GM13976 (cell line): ENCODE measurements at regions not wholly inside any gene's neighbourhood (a gene's known extent, or its start where the extent isn't known, plus 50 kb on each side); places are given as distances from the start of the nearest gene placed in this dataset.

ENCODE experiments used
- DNase-seq: peaks from one replicate; pipeline ENCODE4 v3.0.0; 2012; ENCODE audit warnings: low spot score
- in situ Hi-C: fragments of 300-500 bp; cut with MboI; formaldehyde crosslinking; loops from one replicate; pipeline ENCODE4 v1.12.0; 2022; ENCODE audit warnings: low sequenced_read_pairs, mixed read lengths, inconsistent platforms; ENCODE audit not compliant: unreplicated experiment
- TF ChIP-seq, protein P1 (sequence below): IDR thresholded peaks from 2 replicates; pipeline ENCODE4 v1.5.1; 2012; ENCODE audit warnings: borderline replicate concordance, mild to moderate bottlenecking; ENCODE audit not compliant: insufficient read depth; ENCODE audit errors: extremely low read depth, missing control alignments, control extremely low read depth

DNA sequence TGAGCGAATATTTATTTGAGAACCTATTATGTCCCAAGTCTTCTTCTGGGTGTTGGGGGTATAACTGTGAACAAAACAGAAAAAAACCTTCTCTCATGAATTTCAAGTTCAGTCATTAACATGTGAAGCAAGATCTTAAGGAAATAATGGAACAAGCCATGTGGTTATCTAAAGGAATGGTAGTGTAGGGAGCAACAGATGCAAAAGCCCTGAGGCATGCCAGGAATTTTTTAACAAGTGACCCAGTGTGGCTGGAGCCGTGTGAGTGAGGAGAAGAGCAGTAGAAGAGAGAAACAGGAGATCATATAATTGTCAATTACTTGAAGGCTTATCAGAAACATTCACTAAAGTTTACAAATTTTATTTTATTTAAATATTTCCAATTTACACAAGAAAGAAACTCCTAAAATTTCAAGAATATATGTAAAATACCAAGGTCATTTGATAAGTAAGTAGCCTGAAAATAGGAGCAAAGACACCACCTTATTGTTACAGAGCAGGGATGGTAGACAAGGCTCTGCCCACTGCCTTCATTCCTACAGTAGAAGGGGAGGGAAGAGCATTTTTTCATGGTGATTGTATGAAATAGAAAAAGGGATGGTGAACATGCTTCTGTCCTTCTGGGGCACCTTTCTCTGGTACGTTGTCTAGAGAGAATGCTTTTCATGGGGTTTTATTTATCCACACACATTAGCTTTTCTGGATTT is 345.1 kb downstream of the PLOD2 start:
- TF ChIP-seq, protein P1, sequence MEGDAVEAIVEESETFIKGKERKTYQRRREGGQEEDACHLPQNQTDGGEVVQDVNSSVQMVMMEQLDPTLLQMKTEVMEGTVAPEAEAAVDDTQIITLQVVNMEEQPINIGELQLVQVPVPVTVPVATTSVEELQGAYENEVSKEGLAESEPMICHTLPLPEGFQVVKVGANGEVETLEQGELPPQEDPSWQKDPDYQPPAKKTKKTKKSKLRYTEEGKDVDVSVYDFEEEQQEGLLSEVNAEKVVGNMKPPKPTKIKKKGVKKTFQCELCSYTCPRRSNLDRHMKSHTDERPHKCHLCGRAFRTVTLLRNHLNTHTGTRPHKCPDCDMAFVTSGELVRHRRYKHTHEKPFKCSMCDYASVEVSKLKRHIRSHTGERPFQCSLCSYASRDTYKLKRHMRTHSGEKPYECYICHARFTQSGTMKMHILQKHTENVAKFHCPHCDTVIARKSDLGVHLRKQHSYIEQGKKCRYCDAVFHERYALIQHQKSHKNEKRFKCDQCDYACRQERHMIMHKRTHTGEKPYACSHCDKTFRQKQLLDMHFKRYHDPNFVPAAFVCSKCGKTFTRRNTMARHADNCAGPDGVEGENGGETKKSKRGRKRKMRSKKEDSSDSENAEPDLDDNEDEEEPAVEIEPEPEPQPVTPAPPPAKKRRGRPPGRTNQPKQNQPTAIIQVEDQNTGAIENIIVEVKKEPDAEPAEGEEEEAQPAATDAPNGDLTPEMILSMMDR: no peak
- DNase-seq: no peak
- in situ Hi-C loops: no loop called here

DNA sequence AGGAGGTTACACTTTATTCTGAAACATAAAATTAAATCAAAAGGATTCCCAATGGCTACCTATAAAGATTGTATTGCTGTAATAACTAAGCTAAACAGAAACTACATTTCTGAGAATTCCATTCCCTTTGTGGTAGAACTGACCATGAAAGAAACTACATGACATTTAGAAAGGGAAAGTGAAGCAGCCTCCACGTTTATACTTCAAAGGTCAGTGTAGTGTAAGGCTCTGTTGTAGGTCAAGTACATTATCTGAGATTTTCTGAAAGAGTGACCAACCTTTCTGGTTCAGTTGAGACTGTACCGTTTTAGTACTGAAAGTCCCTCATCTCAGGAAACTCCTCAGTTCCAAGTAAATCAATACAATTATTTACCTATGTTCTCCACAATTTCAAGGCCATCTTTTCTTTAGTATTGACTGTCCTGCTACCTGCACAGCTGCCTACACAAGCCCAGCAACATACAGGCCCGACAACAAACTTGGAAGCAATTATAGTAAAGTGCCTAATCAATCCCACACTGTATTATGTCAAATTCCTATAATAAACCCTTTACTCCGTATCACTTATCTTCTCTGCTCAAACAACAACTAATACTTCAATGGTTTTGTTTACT is 343.0 kb downstream of the PLOD2 start:
- DNase-seq: no peak
- TF ChIP-seq, protein P1: no peak
- in situ Hi-C loops: no loop called here

DNA sequence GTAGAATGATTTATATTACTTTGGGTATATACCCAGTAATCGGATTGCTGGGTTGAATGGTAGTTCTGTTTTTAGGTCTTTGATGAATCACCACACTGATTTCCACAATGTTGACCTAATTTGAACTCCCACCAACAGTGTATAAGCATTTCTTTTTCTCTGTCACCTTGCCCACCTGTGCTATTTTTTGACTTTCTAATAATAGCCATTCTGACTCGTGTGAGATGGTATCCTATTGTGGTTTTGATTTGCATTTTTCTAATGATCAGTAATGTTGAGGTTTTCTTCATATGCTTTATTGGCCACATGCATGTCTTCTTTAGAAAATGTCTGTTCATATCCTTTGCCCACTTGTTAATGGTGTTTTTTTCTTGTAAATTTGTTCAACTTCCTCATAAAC is 340.8 kb downstream of the PLOD2 start:
- in situ Hi-C loops: no loop called here
- DNase-seq: no peak
- TF ChIP-seq, protein P1: no peak

DNA sequence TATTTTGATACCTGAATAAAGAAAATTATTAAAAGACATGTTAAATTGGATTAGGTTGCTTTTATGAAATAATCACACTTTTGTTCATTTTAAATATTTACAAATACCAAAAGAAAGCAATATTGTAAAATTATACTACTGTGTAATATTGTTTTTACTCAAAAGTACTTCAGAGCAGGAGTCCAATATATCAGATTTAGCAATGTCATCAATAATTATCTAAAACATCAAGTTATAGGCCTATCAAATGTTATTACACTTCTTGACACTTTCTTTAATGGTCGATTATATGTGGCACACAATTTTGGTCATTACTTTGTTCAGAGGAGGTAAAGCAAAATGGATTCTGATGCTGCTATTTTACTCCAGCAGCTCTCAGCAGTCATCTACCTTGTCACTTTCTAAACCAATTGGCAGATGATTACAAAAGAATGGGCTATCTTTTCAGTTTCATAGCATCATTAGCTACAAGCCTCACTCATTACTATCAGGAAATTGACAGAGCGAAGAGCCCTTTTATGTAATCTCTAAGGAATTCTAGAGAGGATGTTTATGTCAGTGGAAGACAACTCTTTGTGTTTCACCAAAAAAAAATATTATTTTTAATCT is 318.6 kb downstream of the PLOD2 start:
- TF ChIP-seq, protein P1: no peak
- in situ Hi-C loops: no loop called here
- no peak for DNase-seq

DNA sequence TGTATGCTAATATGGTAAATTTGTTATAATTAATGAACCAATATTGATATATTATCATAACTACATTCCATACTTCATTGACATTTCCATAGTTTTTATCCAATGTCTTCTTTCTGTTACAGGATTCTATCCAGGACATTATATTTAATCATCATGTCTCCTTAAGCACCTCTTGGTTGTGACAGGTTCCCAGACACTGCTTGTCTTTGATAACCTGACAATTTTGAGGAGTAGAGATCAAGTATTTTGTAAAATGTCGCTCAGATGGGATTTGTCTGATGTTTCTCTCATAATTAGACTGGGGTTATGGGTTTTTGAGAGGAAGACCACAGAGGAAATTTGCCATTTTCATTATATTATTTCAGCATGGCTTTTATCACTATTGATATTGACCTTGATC is 317.4 kb downstream of the PLOD2 start:
- TF ChIP-seq, protein P1: no peak
- DNase-seq: no peak
- in situ Hi-C loops: no loop called here

DNA sequence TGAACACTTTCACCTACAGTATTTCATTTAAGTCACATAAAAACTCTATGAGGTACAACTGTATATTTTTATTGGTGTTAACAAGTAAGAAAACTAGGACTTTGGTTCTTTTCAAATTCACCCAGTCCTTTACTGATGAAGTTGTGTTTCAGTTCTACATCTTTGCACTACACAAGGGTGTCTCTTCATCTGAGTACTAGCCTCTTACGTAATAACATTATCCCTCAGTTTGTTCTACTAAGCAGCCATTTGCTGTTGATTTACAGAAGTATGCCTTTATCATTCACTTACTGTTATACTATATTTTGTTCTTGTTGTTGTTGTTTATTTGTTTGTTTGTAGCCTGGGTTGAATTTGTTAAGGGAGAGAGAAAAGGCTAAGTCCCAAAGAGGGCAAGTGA is 311.9 kb downstream of the PLOD2 start:
- TF ChIP-seq, protein P1: no peak
- in situ Hi-C loops: no loop called here
- no peak for DNase-seq
